ENCODE measurements at regions not wholly inside any gene's neighbourhood (a gene's known extent, or its start where the extent isn't known, plus 50 kb on each side); places are given as distances from the start of the nearest gene placed in this dataset.
A peak's percentile ranks its signal among the peaks of the same experiment; 100 is the strongest.
"Not testable (repeated sequence)": the region's sequence is repeated elsewhere in the genome, so short reads cannot be mapped to it uniquely, and the experiment has no call there.

- not testable (repeated sequence) for DNase-seq (ENCODE audit: insufficient read length, low spot score); FAIRE-seq
Measured at GRCh38 chr5:102154791-102155605, 141.1 kb downstream of the SLCO4C1 start.

GRCh38 chr5:102154291-102154690 lies 141.8 kb downstream of the SLCO4C1 start:
- DNase-seq (ENCODE audit: insufficient read length, low spot score) (no peak), FAIRE-seq (no peak)
- TF ChIP-seq POU2F2 (IDR thresholded peaks at IDR 0.05; ENCODE audit: low read depth, low read length) (no peak), TAF1 (IDR thresholded peaks at IDR 0.05; ENCODE audit: low read depth, low read length) (no peak), POLR2AphosphoS5 (IDR thresholded peaks at IDR 0.05; ENCODE audit: low read depth, low read length) (no peak), PAX5 (IDR thresholded peaks at IDR 0.05; ENCODE audit: insufficient read depth, low read length, severe bottlenecking) (no peak), SPI1 (IDR thresholded peaks at IDR 0.05; ENCODE audit: low read depth, low read length) (no peak), POLR2A (IDR thresholded peaks at IDR 0.05; ENCODE audit: low read depth, low read length) (no peak)

DNA sequence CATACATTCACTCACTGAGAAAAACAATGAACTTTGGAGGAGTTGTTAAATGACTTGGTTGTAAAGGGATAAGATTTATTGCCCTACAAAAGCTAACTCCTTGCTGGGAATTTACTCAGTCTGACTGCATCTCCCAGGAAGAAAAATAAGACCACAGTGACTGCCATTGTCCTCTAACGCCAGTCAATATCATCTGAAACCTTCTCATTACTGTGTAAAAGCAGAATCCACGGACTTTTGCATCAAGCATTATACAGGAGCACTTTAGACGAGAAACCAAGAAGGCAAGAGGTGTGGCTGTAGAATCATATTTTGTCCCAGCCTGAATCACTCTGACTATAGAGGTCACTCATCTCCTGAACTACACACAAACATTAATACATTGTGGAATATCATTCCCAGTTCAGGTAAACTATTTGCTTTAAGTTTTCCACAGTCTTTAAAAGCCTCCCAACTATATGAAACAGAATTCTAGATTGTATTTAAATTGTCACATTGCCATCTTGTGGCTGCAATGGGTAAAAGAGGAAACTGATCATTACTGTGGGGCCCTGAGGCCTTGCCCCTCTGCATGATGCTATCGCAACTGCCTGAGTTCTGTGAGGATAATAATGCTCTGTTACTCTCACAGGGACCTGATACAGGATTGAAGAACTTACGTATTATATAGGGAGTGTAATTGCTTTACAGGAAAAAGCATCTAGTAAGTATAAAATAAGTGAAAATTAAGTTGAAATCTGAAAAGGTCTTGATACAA lies 142.9 kb downstream of the SLCO4C1 start:
- DNase-seq (ENCODE audit: insufficient read length, low spot score) (no peak), FAIRE-seq (no peak)
- TF ChIP-seq SPI1 (IDR thresholded peaks at IDR 0.05; ENCODE audit: low read depth, low read length) (0 out of 2 replicates have a peak, but pooled peaks have one; percentile 22), TAF1 (IDR thresholded peaks at IDR 0.05; ENCODE audit: low read depth, low read length) (no peak)

DNA sequence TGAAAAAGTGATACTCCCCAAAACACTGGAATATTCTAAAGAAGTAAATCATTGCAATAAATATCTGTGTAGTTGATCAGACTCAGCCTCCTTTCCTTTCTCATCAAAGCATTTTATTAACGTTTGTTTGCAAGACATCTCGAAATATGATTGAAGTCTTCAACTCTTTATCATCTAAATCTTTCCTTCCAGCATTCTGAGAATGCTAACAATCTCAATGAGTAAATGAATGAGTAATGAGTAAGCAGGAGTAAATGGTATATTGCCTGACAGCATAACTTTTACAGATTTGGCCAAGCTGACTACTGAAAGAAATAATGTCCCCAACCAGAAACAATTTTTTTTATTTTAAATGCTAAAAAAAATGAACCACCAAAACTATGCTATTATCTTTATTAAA lies 157.1 kb downstream of the SLCO4C1 start:
- no peak for DNase-seq (ENCODE audit: insufficient read length, low spot score)
- no peak for TF ChIP-seq POU2F2 (IDR thresholded peaks at IDR 0.05; ENCODE audit: low read depth, low read length)
- TF ChIP-seq POLR2AphosphoS5 (IDR thresholded peaks at IDR 0.05; ENCODE audit: low read depth, low read length), result no peak
- no peak for TF ChIP-seq PAX5 (IDR thresholded peaks at IDR 0.05; ENCODE audit: insufficient read depth, low read length, severe bottlenecking)
- TF ChIP-seq POLR2A (IDR thresholded peaks at IDR 0.05; ENCODE audit: low read depth, low read length), result no peak
- TF ChIP-seq SPI1 (IDR thresholded peaks at IDR 0.05; ENCODE audit: low read depth, low read length), result no peak
- TF ChIP-seq TAF1 (IDR thresholded peaks at IDR 0.05; ENCODE audit: low read depth, low read length), result no peak
- no peak for FAIRE-seq

- DNase-seq (ENCODE audit: insufficient read length, low spot score), result no peak
- FAIRE-seq, result no peak
- TF ChIP-seq TAF1 (IDR thresholded peaks at IDR 0.05; ENCODE audit: low read depth, low read length), result no peak
Measured at GRCh38 chr5:102138243-102138653, 157.8 kb downstream of the SLCO4C1 start.

GRCh38 chr5:102130890-102131289 lies 165.2 kb downstream of the SLCO4C1 start:
- TF ChIP-seq POU2F2 (IDR thresholded peaks at IDR 0.05; ENCODE audit: low read depth, low read length) (no peak), SPI1 (IDR thresholded peaks at IDR 0.05; ENCODE audit: low read depth, low read length) (no peak), PAX5 (IDR thresholded peaks at IDR 0.05; ENCODE audit: insufficient read depth, low read length, severe bottlenecking) (no peak), POLR2AphosphoS5 (IDR thresholded peaks at IDR 0.05; ENCODE audit: low read depth, low read length) (no peak), TAF1 (IDR thresholded peaks at IDR 0.05; ENCODE audit: low read depth, low read length) (no peak), POLR2A (IDR thresholded peaks at IDR 0.05; ENCODE audit: low read depth, low read length) (no peak)
- no peak for FAIRE-seq

DNA sequence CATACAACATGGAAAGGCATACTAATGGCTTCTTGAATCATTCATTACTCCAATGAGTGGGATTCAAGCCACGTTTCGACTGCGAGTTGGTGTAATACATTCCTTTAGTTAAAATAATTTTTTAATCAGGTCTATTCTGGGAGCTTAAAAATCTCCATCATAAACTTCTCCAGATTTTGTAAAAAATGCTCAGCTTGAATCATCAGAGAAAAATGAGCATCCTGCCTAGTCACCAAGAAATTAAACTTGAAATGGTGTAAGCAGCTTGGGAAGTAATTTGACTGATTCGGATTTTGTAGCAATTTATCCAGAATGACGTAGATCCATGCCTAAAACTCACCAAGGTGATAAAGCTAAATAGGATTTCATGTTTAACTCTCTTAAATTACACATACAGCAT lies 165.7 kb downstream of the SLCO4C1 start:
- no peak for FAIRE-seq
- no peak for TF ChIP-seq POLR2A (IDR thresholded peaks at IDR 0.05; ENCODE audit: low read depth, low read length)
- no peak for TF ChIP-seq PAX5 (IDR thresholded peaks at IDR 0.05; ENCODE audit: insufficient read depth, low read length, severe bottlenecking)
- TF ChIP-seq POU2F2 (IDR thresholded peaks at IDR 0.05; ENCODE audit: low read depth, low read length), result no peak
- TF ChIP-seq SPI1 (IDR thresholded peaks at IDR 0.05; ENCODE audit: low read depth, low read length), result no peak
- no peak for TF ChIP-seq TAF1 (IDR thresholded peaks at IDR 0.05; ENCODE audit: low read depth, low read length)
- no peak for TF ChIP-seq POLR2AphosphoS5 (IDR thresholded peaks at IDR 0.05; ENCODE audit: low read depth, low read length)
- no peak for DNase-seq (ENCODE audit: insufficient read length, low spot score)

More at GRCh38 chr5:102130890-102131289, 165.2 kb downstream of the SLCO4C1 start:
- no peak for DNase-seq (ENCODE audit: insufficient read length, low spot score)

- FAIRE-seq, result no peak
- no peak for TF ChIP-seq POLR2A (IDR thresholded peaks at IDR 0.05; ENCODE audit: low read depth, low read length)
- no peak for TF ChIP-seq TAF1 (IDR thresholded peaks at IDR 0.05; ENCODE audit: low read depth, low read length)
- no peak for TF ChIP-seq POU2F2 (IDR thresholded peaks at IDR 0.05; ENCODE audit: low read depth, low read length)
- no peak for TF ChIP-seq PAX5 (IDR thresholded peaks at IDR 0.05; ENCODE audit: insufficient read depth, low read length, severe bottlenecking)
- TF ChIP-seq POLR2AphosphoS5 (IDR thresholded peaks at IDR 0.05; ENCODE audit: low read depth, low read length), result no peak
- no peak for TF ChIP-seq SPI1 (IDR thresholded peaks at IDR 0.05; ENCODE audit: low read depth, low read length)
- no peak for DNase-seq (ENCODE audit: insufficient read length, low spot score)
Measured at GRCh38 chr5:102119252-102119651, 176.8 kb downstream of the SLCO4C1 start.

DNA sequence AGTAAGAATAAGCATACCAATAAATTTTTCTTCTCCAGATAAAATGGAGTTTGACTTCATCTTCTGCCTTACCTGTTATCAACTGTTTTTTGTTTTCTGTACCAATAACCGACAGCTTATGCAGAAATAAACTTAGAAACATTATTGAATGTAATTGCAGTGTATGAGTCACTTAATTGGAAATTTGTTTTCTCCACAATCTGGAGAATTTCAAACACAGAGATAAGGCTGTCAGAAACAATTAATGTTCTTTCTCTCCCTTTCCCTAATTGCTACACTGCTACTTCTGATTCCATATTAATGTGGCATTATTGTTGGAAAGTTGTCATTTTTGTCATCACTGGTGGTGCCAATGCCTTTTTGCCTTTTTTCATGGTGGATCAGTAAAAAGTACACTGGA lies 180.3 kb downstream of the SLCO4C1 start:
- TF ChIP-seq POLR2AphosphoS5 (IDR thresholded peaks at IDR 0.05; ENCODE audit: low read depth, low read length) (no peak), TAF1 (IDR thresholded peaks at IDR 0.05; ENCODE audit: low read depth, low read length) (no peak), POU2F2 (IDR thresholded peaks at IDR 0.05; ENCODE audit: low read depth, low read length) (no peak), POLR2A (IDR thresholded peaks at IDR 0.05; ENCODE audit: low read depth, low read length) (no peak), PAX5 (IDR thresholded peaks at IDR 0.05; ENCODE audit: insufficient read depth, low read length, severe bottlenecking) (no peak), SPI1 (IDR thresholded peaks at IDR 0.05; ENCODE audit: low read depth, low read length) (no peak)
- DNase-seq (ENCODE audit: insufficient read length, low spot score) (no peak), FAIRE-seq (no peak)

- DNase-seq (ENCODE audit: insufficient read length, low spot score), result no peak
Measured at GRCh38 chr5:102114525-102115069, 181.5 kb downstream of the SLCO4C1 start.

More at GRCh38 chr5:102114525-102115069, 181.5 kb downstream of the SLCO4C1 start:
- FAIRE-seq, result no peak
- TF ChIP-seq POLR2A (IDR thresholded peaks at IDR 0.05; ENCODE audit: low read depth, low read length) (no peak), POU2F2 (IDR thresholded peaks at IDR 0.05; ENCODE audit: low read depth, low read length) (no peak), POLR2AphosphoS5 (IDR thresholded peaks at IDR 0.05; ENCODE audit: low read depth, low read length) (no peak), PAX5 (IDR thresholded peaks at IDR 0.05; ENCODE audit: insufficient read depth, low read length, severe bottlenecking) (no peak), SPI1 (IDR thresholded peaks at IDR 0.05; ENCODE audit: low read depth, low read length) (no peak), TAF1 (IDR thresholded peaks at IDR 0.05; ENCODE audit: low read depth, low read length) (no peak)
